Thymus (tissue), 11 donors: ENCODE measurements at regions not wholly inside any gene's neighbourhood (a gene's known extent, or its start where the extent isn't known, plus 50 kb on each side); places are given as distances from the start of the nearest gene placed in this dataset.

ENCODE experiments used
- DNase-seq, 9 donors: peaks; one replicate each; pipeline ENCODE4 v3.0.0-alpha.2; 2013; ENCODE audit warnings: low spot score in 9 of 9, low read depth in 6 of 9, missing footprints in 1 of 9
- H3K27ac ChIP-seq, 2 donors: one replicate each; pipeline ENCODE4 v1.5.1; 2013; ENCODE audit warnings: control low read depth in 1 of 2, low read depth in 1 of 2, low read length in 1 of 2, mild to moderate bottlenecking in 1 of 2, moderate library complexity in 1 of 2
- H3K27me3 ChIP-seq, 2 donors: one replicate each; pipeline ENCODE4 v1.5.1; 2013; ENCODE audit warnings: low read length in 1 of 2; ENCODE audit not compliant: control insufficient read depth in 2 of 2, insufficient read depth in 1 of 2
- H3K36me3 ChIP-seq, 2 donors: one replicate each; pipeline ENCODE4 v1.5.1; 2013; ENCODE audit warnings: low read length in 1 of 2, mild to moderate bottlenecking in 1 of 2, moderate library complexity in 1 of 2; ENCODE audit not compliant: control insufficient read depth in 2 of 2, insufficient read depth in 2 of 2
- H3K4me1 ChIP-seq, 2 donors: one replicate each; pipeline ENCODE4 v1.5.1; 2013; ENCODE audit warnings: low read length in 2 of 2; ENCODE audit not compliant: control insufficient read depth in 2 of 2, insufficient read depth in 2 of 2
- H3K4me3 ChIP-seq, 2 donors: one replicate each; pipeline ENCODE4 v1.5.1; 2013; ENCODE audit warnings: low read length in 2 of 2, control low read depth in 1 of 2, mild to moderate bottlenecking in 1 of 2
- H3K9me3 ChIP-seq, 2 donors: one replicate each; pipeline ENCODE4 v1.5.1; 2013; ENCODE audit warnings: low read length in 1 of 2, mild to moderate bottlenecking in 1 of 2; ENCODE audit not compliant: control insufficient read depth in 2 of 2, insufficient read depth in 1 of 2
- WGBS: extraction: QIAGEN DNeasy Blood & Tissue Kit; methylation state at CpG from one replicate; pipeline ENCODE4 v1.1.7; 2013; 5-methylcytosine and 5-hydroxymethylcytosine counted together
- donor health status: healthy.

DNA sequence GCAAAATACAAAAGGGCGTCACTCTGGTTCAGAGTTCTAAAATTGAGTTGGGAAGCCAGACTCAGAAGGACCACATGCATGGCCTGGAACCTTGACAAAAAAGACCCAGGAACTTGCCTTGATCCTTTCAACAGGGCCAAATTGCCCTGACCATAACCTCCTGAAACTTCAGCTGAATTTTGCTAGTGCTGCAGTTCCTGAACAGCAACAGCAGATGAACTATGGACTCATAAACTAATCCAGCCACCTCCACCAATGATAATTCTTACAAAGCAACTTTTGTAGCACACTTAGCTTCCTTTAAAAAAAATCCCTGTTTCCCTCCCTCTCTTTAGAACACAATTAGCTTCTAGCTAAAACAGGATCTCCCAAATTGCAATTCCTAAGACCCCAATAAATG lies 155.9 kb downstream of the MAT2B start:
- no peak for DNase-seq
- Histone ChIP-seq H3K4me1 (no peaks in the 10 kb centered on the region), H3K27me3 (no peaks in the 10 kb centered on the region), H3K36me3 (no peaks in the 10 kb centered on the region), H3K4me3 (no peak overlapping the region), H3K9me3 (no peaks in the 10 kb centered on the region), H3K27ac (no peak overlapping the region)
- 98% methylated on average over 1 of the region's 1 CpG for WGBS

DNA sequence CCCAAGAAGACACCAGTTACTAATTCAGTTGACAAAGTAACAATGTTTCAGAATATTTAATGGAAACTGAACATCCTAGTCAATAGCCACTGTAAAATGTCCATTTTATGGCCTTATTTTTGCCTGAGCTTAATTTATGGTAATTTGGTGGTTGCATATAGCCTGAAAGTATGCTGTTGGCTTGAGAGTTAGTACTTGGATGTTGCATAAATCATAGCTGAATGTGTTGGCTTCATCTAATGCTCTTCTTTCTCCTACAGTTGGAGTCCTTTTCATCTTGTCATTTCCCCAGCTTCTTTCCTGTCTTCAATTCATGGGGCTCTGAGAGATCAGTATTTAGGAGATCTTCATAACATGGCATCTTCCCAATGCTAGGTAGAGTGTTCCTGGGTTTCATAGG lies 164.6 kb downstream of the MAT2B start:
- no peaks in the 10 kb centered on the region for H3K27me3 ChIP-seq
- no peak overlapping the region for H3K27ac ChIP-seq
- no peaks in the 10 kb centered on the region for H3K9me3 ChIP-seq
- H3K4me3 ChIP-seq = no peak overlapping the region
- no peak for DNase-seq
- no peaks in the 10 kb centered on the region for H3K4me1 ChIP-seq
- H3K36me3 ChIP-seq = no peaks in the 10 kb centered on the region

GRCh38 chr5:163677092-163677491 lies 171.7 kb downstream of the MAT2B start:
- H3K9me3 ChIP-seq = no peaks in the 10 kb centered on the region
- no peaks in the 10 kb centered on the region for H3K4me1 ChIP-seq
- H3K36me3 ChIP-seq = no peaks in the 10 kb centered on the region
- no peak overlapping the region for H3K27ac ChIP-seq
- 91% methylated on average over 2 of the region's 2 CpGs for WGBS
- H3K4me3 ChIP-seq = no peak overlapping the region
- no peak for DNase-seq
- no peaks in the 10 kb centered on the region for H3K27me3 ChIP-seq

- H3K9me3 ChIP-seq = no peaks in the 10 kb centered on the region
- no peaks in the 10 kb centered on the region for H3K4me1 ChIP-seq
- no peaks in the 10 kb centered on the region for H3K27me3 ChIP-seq
- H3K4me3 ChIP-seq = no peak overlapping the region
- 80% methylated on average over 1 of the region's 1 CpG for WGBS
- no peak for DNase-seq
- H3K27ac ChIP-seq = no peak overlapping the region
- no peaks in the 10 kb centered on the region for H3K36me3 ChIP-seq
Measured at GRCh38 chr5:163682234-163682633, 176.8 kb downstream of the MAT2B start.

DNA sequence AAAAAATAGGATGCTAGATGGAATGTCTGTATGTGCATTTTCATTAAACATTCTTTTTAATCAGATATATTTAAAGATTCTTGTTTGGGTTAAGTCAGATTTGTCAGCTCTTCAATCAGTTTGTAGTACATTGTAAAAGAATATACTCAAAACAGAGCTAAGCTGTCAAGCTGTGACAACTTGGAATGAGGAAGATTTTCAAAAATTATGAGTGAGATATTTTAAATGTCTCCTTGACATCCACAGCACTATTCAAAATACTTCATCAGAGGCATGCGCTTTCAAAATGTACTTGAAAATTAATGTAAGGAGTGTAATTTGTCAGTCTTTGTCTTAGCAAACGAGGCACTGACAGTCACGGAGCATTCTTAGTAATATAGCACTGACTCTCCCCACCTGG lies 182.0 kb downstream of the MAT2B start:
- H3K27ac ChIP-seq = no peak overlapping the region
- H3K4me1 ChIP-seq = no peaks in the 10 kb centered on the region
- H3K4me3 ChIP-seq = no peak overlapping the region
- no peaks in the 10 kb centered on the region for H3K9me3 ChIP-seq
- WGBS = 93% methylated on average over 3 of the region's 3 CpGs
- no peaks in the 10 kb centered on the region for H3K36me3 ChIP-seq
- DNase-seq = no peak
- no peaks in the 10 kb centered on the region for H3K27me3 ChIP-seq

GRCh38 chr5:163692091-163692490 lies 186.7 kb downstream of the MAT2B start:
- no peak for DNase-seq
- Histone ChIP-seq H3K9me3 (no peaks in the 10 kb centered on the region), H3K36me3 (no peaks in the 10 kb centered on the region), H3K4me1 (no peaks in the 10 kb centered on the region), H3K27ac (no peak overlapping the region), H3K4me3 (no peak overlapping the region), H3K27me3 (no peaks in the 10 kb centered on the region)
- WGBS = 97% methylated on average over 2 of the region's 2 CpGs

DNA sequence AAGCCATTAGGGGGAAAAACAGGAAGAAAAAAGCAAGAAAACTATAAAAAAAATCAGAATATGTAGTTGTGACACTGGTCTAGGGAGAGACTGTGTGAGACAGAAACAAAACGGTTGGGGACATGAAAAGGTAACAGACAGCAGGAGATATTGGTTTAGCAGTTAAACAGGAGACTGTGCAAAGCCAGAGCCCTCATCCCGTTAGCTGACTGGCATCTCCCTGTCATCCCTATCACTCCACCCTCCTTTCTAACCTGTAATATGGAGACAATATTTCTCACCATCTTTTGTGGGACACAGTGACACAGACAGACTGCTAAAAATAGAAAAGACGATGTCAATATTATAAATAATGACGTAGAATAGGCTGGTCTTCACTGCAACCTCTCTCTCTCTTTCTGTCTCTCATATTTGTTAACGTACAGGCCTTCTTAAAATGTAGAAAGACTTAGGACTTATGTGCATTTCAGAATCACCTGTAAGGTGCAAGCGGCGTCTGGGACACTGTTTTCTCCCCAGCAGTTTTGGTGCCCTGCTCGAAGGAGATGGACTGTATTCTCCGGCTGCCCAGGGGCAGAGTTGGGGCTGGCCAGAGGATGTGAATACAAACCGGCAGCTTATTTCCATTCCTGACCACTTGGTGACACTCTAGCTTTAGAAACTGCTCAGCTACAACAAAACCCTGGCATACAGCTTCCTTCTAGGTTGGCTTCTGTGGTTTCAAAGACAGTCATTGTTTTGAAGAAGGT lies 190.6 kb downstream of the MAT2B start:
- Histone ChIP-seq H3K4me1 (no peaks in the 10 kb centered on the region), H3K9me3 (no peaks in the 10 kb centered on the region), H3K27ac (no peak overlapping the region), H3K36me3 (no peaks in the 10 kb centered on the region), H3K4me3 (no peak overlapping the region), H3K27me3 (no peaks in the 10 kb centered on the region)
- peak in 2 of 9 donors; percentile 3 to 25 for DNase-seq
- WGBS = 53% methylated on average over 10 of the region's 10 CpGs

DNA sequence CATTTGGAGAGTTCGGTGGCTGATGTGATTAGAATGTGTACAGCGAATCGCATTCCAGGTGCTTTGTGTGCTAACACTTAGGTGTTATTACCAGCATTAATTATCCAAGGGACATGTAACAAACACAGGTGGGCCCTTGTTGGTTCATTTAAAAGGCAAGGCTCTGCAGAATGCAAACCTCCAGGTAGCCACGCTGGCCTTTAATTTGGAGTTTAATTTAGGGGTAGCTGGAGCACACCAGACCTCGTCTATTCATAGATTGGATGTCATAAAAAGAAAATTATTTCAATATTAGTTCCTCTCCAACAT lies 191.1 kb downstream of the MAT2B start:
- Histone ChIP-seq H3K9me3 (no peaks in the 10 kb centered on the region), H3K4me1 (no peaks in the 10 kb centered on the region), H3K27ac (no peak overlapping the region), H3K27me3 (no peaks in the 10 kb centered on the region), H3K36me3 (no peaks in the 10 kb centered on the region), H3K4me3 (no peak overlapping the region)
- 35% methylated on average over 5 of the region's 5 CpGs for WGBS
- DNase-seq = no peak

- Histone ChIP-seq H3K9me3 (no peaks in the 10 kb centered on the region), H3K36me3 (no peaks in the 10 kb centered on the region), H3K4me1 (no peaks in the 10 kb centered on the region), H3K4me3 (no peak overlapping the region), H3K27ac (no peak overlapping the region), H3K27me3 (no peaks in the 10 kb centered on the region)
- DNase-seq = no peak
- WGBS = 84% methylated on average over 4 of the region's 4 CpGs
Measured at GRCh38 chr5:163706053-163706771, 200.8 kb downstream of the MAT2B start.
